HEK293T (cell line): ENCODE measurements at regions not wholly inside any gene's neighbourhood (a gene's known extent, or its start where the extent isn't known, plus 50 kb on each side); places are given as distances from the start of the nearest gene placed in this dataset.

ENCODE experiments used
- CTCF ChIA-PET: fragments of 350-600 bp; formaldehyde crosslinking; extraction: SDS; loops from one replicate; lab custom pipeline; 2021; ENCODE audit warnings: antibody characterized with exemption, inconsistent platforms; lab: Yijun Ruan, JAX
- POLR2A ChIA-PET: fragments of 350-600 bp; formaldehyde crosslinking; extraction: SDS; loops from one replicate; lab custom pipeline; 2020; ENCODE audit warnings: antibody characterized with exemption, inconsistent platforms; lab: Yijun Ruan, JAX
- DNase-seq: peaks from one replicate; pipeline ENCODE4 v3.0.0; 2012; ENCODE audit warnings: mixed read lengths; ENCODE audit errors: extremely low spot score
- ARNT ChIP-seq: fragments of 450-650 bp; IDR thresholded peaks from 2 replicates; pipeline ENCODE4 v1.6.1; 2017; ENCODE audit warnings: mild to moderate bottlenecking
- BHLHE40 ChIP-seq: fragments of 450-650 bp; IDR thresholded peaks from 2 replicates; pipeline ENCODE4 v1.6.1; 2016; ENCODE audit warnings: mild to moderate bottlenecking, moderate library complexity, borderline replicate concordance
- CTBP1 ChIP-seq: fragments of 450-650 bp; IDR thresholded peaks from 2 replicates; pipeline ENCODE4 v1.6.1; 2016; ENCODE audit warnings: borderline replicate concordance
- ELF4 ChIP-seq: fragments of 450-650 bp; IDR thresholded peaks from 2 replicates; pipeline ENCODE4 v1.6.1; 2017; ENCODE audit warnings: antibody characterized with exemption
- FOXA1 ChIP-seq: fragments of 450-650 bp; IDR thresholded peaks from 2 replicates; pipeline ENCODE4 v1.6.1; 2016; ENCODE audit warnings: mild to moderate bottlenecking
- FOXK2 ChIP-seq: fragments of 450-650 bp; IDR thresholded peaks from 2 replicates; pipeline ENCODE4 v1.6.1; 2016; ENCODE audit warnings: mild to moderate bottlenecking
- FOXM1 ChIP-seq: fragments of 450-650 bp; IDR thresholded peaks from 2 replicates; pipeline ENCODE4 v1.6.1; 2017; ENCODE audit warnings: mild to moderate bottlenecking, borderline replicate concordance
- HDGF ChIP-seq: fragments of 450-650 bp; IDR thresholded peaks from 2 replicates; pipeline ENCODE4 v1.6.1; 2017; ENCODE audit warnings: antibody characterized with exemption, borderline replicate concordance
- L3MBTL2 ChIP-seq: fragments of 450-650 bp; conservative IDR thresholded peaks from 2 replicates; pipeline ENCODE4 v1.6.1; 2016; ENCODE audit warnings: mild to moderate bottlenecking
- LEF1 ChIP-seq: fragments of 450-650 bp; IDR thresholded peaks from 2 replicates; pipeline ENCODE4 v1.6.1; 2017; ENCODE audit warnings: mild to moderate bottlenecking, borderline replicate concordance
- NFRKB ChIP-seq: fragments of 450-650 bp; IDR thresholded peaks from 2 replicates; pipeline ENCODE4 v1.6.1; 2016; ENCODE audit warnings: mild to moderate bottlenecking, moderate library complexity
- SP1 ChIP-seq: fragments of 450-650 bp; IDR thresholded peaks from 2 replicates; pipeline ENCODE4 v1.6.1; 2017
- SUZ12 ChIP-seq: fragments of 450-650 bp; IDR thresholded peaks from 2 replicates; pipeline ENCODE4 v1.6.1; 2016; ENCODE audit warnings: mild to moderate bottlenecking
- TARDBP ChIP-seq: fragments of 450-650 bp; IDR thresholded peaks from 2 replicates; pipeline ENCODE4 v1.6.1; 2016
- ZNF384 ChIP-seq: fragments of 450-650 bp; IDR thresholded peaks from 2 replicates; pipeline ENCODE4 v1.6.1; 2016
- TF ChIP-seq, protein P1 (sequence below): fragments of 450-650 bp; IDR thresholded peaks from 2 replicates; pipeline ENCODE4 v1.6.1; 2016

DNA sequence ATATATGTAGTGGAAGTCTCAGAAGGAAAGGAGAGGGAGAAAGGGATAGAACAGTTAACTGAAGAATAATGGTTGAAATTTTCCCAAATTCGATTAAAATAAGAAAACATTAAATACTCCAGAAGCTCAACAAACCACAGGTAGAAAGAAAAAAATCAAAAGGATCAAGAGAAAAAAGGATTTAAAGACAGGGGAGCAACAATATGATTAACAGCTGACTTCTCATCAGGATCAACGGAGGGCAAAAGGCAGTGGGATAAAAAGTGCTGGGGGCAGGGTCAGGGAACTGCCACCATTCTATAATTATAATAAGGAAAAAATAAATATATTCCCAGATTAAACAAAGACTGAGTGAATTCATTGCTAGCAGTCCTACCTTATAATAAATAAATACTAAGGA is 55.3 kb downstream of the CDKN2C start:
- no peak for DNase-seq
- TF ChIP-seq SP1 = no peak
- POLR2A ChIA-PET = no interaction called here
- CTCF ChIA-PET = no interaction called here

DNA sequence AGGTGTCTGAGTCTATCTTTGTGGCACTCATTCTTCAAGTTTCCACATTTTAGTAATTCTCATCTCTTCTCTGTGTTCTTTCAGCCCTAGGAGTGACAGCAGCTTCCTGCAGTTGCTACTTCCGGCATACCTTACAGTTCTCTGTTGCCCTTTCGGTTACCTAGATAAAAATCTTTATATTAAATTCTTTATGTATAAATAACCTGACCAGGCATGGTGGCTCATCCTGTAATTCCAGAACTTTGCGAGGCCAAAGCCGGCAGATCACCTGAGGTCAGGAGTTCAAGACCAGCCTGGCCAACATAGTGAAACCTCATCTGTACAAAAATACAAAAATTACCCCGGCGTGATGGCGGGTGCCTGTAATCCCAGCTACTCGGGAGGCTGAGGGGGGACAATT is 62.9 kb downstream of the CDKN2C start:
- CTCF ChIA-PET = no interaction called here
- DNase-seq = no peak
- TF ChIP-seq FOXK2 (no peak), ELF4 (no peak), HDGF (no peak), SP1 (no peak), FOXA1 (no peak), NFRKB (no peak), SUZ12 (no peak), FOXM1 (no peak), ZNF384 (no peak), TARDBP (no peak), L3MBTL2 (no peak), BHLHE40 (no peak), CTBP1 (no peak), ARNT (no peak), LEF1 (no peak)
- TF ChIP-seq, protein P1, sequence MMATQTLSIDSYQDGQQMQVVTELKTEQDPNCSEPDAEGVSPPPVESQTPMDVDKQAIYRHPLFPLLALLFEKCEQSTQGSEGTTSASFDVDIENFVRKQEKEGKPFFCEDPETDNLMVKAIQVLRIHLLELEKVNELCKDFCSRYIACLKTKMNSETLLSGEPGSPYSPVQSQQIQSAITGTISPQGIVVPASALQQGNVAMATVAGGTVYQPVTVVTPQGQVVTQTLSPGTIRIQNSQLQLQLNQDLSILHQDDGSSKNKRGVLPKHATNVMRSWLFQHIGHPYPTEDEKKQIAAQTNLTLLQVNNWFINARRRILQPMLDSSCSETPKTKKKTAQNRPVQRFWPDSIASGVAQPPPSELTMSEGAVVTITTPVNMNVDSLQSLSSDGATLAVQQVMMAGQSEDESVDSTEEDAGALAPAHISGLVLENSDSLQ = no peak
- POLR2A ChIA-PET = interaction anchor here (1.2 kb wide), 1 partner anchor 56 kb away, joined by 3 read pairs; no protein-coding TSS in a partner anchor

DNA sequence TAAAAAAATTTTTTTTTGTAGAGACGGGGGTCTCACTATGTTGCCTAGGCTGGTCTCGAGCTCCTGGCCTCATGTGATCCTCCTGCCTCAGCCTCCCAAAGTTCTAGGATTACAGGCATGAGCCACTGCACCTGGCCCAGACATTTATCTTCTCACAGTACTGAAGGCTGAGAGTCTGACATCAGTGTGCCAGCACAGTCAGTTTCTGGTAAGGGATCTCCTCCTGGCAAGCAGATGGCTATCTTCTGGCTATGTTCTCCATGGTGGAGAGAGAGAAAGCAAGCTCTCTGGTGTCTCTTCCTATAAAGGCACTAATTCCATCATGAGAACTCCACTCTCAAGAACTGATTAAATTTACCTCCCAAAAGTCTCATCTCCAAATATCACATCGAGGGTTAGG is 57.8 kb upstream of the C1orf185 start:
- POLR2A ChIA-PET = no interaction called here
- TF ChIP-seq FOXK2 (no peak), FOXM1 (no peak), BHLHE40 (no peak), FOXA1 (no peak), ARNT (no peak), CTBP1 (no peak), SP1 (no peak), NFRKB (no peak), HDGF (no peak), ELF4 (no peak), LEF1 (no peak)
- TF ChIP-seq, protein P1 = no peak
- CTCF ChIA-PET = no interaction called here
- DNase-seq = no peak

DNA sequence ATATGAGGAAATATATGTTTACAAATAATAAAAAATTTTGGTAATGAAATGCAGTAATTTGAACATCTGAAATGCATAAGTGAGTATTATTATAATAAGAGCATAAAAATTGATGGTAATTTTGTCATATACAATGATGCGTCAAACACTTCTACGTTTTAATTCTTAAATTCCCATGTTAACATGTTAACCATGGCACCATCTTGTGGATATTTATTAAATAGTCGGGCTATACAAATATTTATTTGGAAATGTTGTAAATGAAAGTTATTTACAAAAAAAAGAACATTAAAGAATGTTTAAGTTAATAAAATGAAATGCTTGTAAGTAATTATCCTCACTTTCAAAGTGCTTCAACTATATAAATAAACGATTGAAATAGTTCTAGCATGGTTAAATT is 57.2 kb upstream of the C1orf185 start:
- ChIA-PET POLR2A (no interaction called here), CTCF (no interaction called here)
- TF ChIP-seq ZNF384 (no peak), BHLHE40 (no peak), SP1 (no peak)
- no peak for DNase-seq

DNA sequence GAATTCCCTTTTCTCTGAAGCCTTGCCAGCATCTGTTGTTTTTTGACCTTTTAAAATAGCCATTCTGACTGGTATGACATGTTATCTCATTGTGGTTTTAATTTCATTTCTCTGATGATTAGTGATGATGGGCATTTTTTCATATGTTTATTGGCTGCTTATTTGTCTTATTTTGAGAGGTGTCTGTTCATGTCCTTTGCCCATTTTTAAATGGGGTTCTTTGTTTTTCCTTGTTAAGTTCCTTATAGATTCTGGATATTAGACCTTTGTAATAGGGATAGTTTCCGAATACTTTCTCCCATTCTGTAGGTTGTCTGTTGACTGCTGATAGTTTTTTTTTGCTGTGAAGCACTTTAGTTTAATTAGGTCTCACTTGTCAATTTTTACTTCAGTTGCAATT is 54.0 kb upstream of the C1orf185 start:
- ChIA-PET POLR2A (no interaction called here), CTCF (no interaction called here)
- no peak for TF ChIP-seq SP1
- TF ChIP-seq, protein P1 = no peak

DNA sequence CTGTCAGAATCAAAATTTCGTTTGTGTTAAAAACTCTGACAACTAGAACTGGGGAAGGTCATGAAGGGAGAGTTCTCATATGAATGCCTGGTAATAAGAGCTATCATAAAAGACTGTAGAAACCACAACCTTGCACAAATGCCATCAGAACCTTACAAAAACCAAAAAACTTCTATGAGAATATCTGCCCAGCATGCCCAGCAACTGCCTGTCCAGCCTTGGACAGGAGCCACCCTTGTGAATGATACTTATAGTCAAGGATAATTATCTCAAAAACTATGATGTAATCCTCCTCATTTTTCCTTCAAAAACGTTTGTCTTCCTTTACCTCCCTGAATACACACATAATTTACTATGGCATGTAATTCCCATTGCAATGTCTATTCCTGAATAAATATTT is 53.4 kb upstream of the C1orf185 start:
- no peak for DNase-seq
- ChIA-PET CTCF (no interaction called here), POLR2A (no interaction called here)
- TF ChIP-seq LEF1 = no peak
- TF ChIP-seq HDGF = no peak
- TF ChIP-seq, protein P1 = no peak
- TF ChIP-seq ZNF384 = no peak
- no peak for TF ChIP-seq NFRKB
- TF ChIP-seq SP1 = no peak
- TF ChIP-seq TARDBP = no peak
- TF ChIP-seq ELF4 = no peak
- TF ChIP-seq FOXK2 = no peak
- no peak for TF ChIP-seq CTBP1
- TF ChIP-seq SUZ12 = no peak
- no peak for TF ChIP-seq BHLHE40
- no peak for TF ChIP-seq FOXM1
- no peak for TF ChIP-seq L3MBTL2
- TF ChIP-seq FOXA1 = no peak
- TF ChIP-seq ARNT = no peak

More for the DNA sequence above, 54.0 kb upstream of the C1orf185 start:
- no peak for DNase-seq
